VCaP (cell line): ENCODE measurements at regions not wholly inside any gene's neighbourhood (a gene's known extent, or its start where the extent isn't known, plus 50 kb on each side); places are given as distances from the start of the nearest gene placed in this dataset.

ENCODE experiments used
- H3K27ac ChIP-seq: fragments of 450-650 bp; 2 replicates; pipeline ENCODE4 v1.5.1; 2017
- CTCF ChIP-seq: fragments of 450-650 bp; conservative IDR thresholded peaks from 2 replicates; pipeline ENCODE4 v1.5.1; 2017; ENCODE audit warnings: mild to moderate bottlenecking, moderate library complexity

GRCh38 chr6:170483413-170483812 lies 69.7 kb downstream of the PSMB1 start:
- TF ChIP-seq CTCF, result no peak

GRCh38 chr6:170480050-170480692 lies 72.9 kb downstream of the PSMB1 start:
- H3K27ac ChIP-seq, result no peak overlapping the region
- peak; percentile 32; the same call in 1 of the 2 replicates for TF ChIP-seq CTCF

More at GRCh38 chr6:170483413-170483812, 69.7 kb downstream of the PSMB1 start:
- no peak overlapping the region for H3K27ac ChIP-seq

- TF ChIP-seq CTCF, result no peak
- no peak overlapping the region for H3K27ac ChIP-seq
Observed at GRCh38 chr6:170476360-170476759, 76.7 kb downstream of the PSMB1 start.

- H3K27ac ChIP-seq, result no peak overlapping the region
- no peak for TF ChIP-seq CTCF
Observed at GRCh38 chr6:170475118-170475517, 78.0 kb downstream of the PSMB1 start.

GRCh38 chr6:170473801-170474200 lies 79.3 kb downstream of the PSMB1 start:
- H3K27ac ChIP-seq, result no peak overlapping the region
- no peak for TF ChIP-seq CTCF

GRCh38 chr6:170473301-170473717 lies 79.8 kb downstream of the PSMB1 start:
- H3K27ac ChIP-seq, result no peak overlapping the region
- TF ChIP-seq CTCF, result no peak

- no peak overlapping the region for H3K27ac ChIP-seq
- TF ChIP-seq CTCF, result no peak
Observed at GRCh38 chr6:170471491-170471890, 81.6 kb downstream of the PSMB1 start.
